IMR-90 (cell line): ENCODE measurements at regions not wholly inside any gene's neighbourhood (a gene's known extent, or its start where the extent isn't known, plus 50 kb on each side); places are given as distances from the start of the nearest gene placed in this dataset.

Experiments
- ATAC-seq: fragments of 200-7000 bp; cut with Tn5 transposase; 2 replicates; pipeline ENCODE4 v1.9.1; 2020; ENCODE audit warnings: low read depth, mild to moderate bottlenecking, moderate library complexity
- BruUV-seq: library from RNA; stranded (reverse); fragments of 400-500 nt; replicated peaks from 2 replicates; lab custom pipeline; 2021; lab: Mats Ljungman, UMichigan
- CTCF ChIA-PET: fragments of 300-600 bp; formaldehyde crosslinking; extraction: SDS; loops from one replicate; lab custom pipeline; 2021; ENCODE audit warnings: antibody characterized with exemption; lab: Yijun Ruan, JAX
- POLR2A ChIA-PET: fragments of 300-600 bp; sonication (Branson Sonifier 250); formaldehyde crosslinking; loops from one replicate; lab custom pipeline; 2022; ENCODE audit warnings: antibody characterized with exemption; ENCODE audit not compliant: unreplicated experiment; lab: Charles Lee
- DNase-seq: peaks from one replicate; pipeline ENCODE4 v3.0.0; 2013
- H2AFZ ChIP-seq: replicated peaks from 2 replicates; pipeline ENCODE3; 2013; ENCODE audit warnings: low read length, mild to moderate bottlenecking; ENCODE audit not compliant: poor library complexity
- H2AK5ac ChIP-seq: 2 replicates; pipeline ENCODE4 v1.6.1; 2013; ENCODE audit warnings: low read depth, low read length, inconsistent platforms
- H2AK9ac ChIP-seq: replicated peaks from 2 replicates; pipeline ENCODE3; 2013; ENCODE audit warnings: mild to moderate bottlenecking, low read depth, low read length, moderate library complexity; ENCODE audit not compliant: poor library complexity
- H2BK120ac ChIP-seq: 2 replicates; pipeline ENCODE4 v1.6.1; 2013; ENCODE audit warnings: low read depth, low read length, inconsistent platforms
- H2BK15ac ChIP-seq: 3 replicates; pipeline ENCODE4 v1.6.1; 2013; ENCODE audit warnings: low read depth, low read length, inconsistent platforms
- H2BK20ac ChIP-seq: 2 replicates; pipeline ENCODE4 v1.6.1; 2013; ENCODE audit warnings: low read depth, mild to moderate bottlenecking, inconsistent platforms, low read length, moderate library complexity
- H2BK5ac ChIP-seq: 2 replicates; pipeline ENCODE4 v1.6.1; 2013; ENCODE audit warnings: mild to moderate bottlenecking, low read depth, low read length, inconsistent platforms; ENCODE audit not compliant: poor library complexity, severe bottlenecking
- H3K14ac ChIP-seq: replicated peaks from 2 replicates; pipeline ENCODE4 v1.6.1; 2013; ENCODE audit warnings: low read depth, low read length, inconsistent platforms
- H3K18ac ChIP-seq: 2 replicates; pipeline ENCODE4 v1.6.1; 2013; ENCODE audit warnings: low read depth, low read length, control low read depth
- H3K23ac ChIP-seq: 2 replicates; pipeline ENCODE4 v1.6.1; 2013; ENCODE audit warnings: low read depth, low read length, inconsistent platforms
- H3K27ac ChIP-seq: 2 replicates; pipeline ENCODE4 v1.5.1; 2013; ENCODE audit warnings: mild to moderate bottlenecking, control low read depth, low read length; ENCODE audit not compliant: insufficient read depth
- H3K27me3 ChIP-seq: 2 replicates; pipeline ENCODE4 v1.6.1; 2013; ENCODE audit warnings: low read length; ENCODE audit not compliant: control insufficient read depth, insufficient read depth
- H3K36me3 ChIP-seq: 2 replicates; pipeline ENCODE4 v1.6.1; 2013; ENCODE audit warnings: low read length, mixed read lengths; ENCODE audit not compliant: control insufficient read depth, insufficient read depth
- H3K4ac ChIP-seq: 2 replicates; pipeline ENCODE4 v1.6.1; 2013; ENCODE audit warnings: low read depth, low read length, inconsistent platforms
- H3K4me1 ChIP-seq: 2 replicates; pipeline ENCODE4 v1.6.1; 2013; ENCODE audit warnings: low read length, mixed read lengths; ENCODE audit not compliant: control insufficient read depth, insufficient read depth
- H3K4me2 ChIP-seq: 2 replicates; pipeline ENCODE4 v1.6.1; 2013; ENCODE audit warnings: low read depth, mild to moderate bottlenecking, control low read depth, low read length, moderate library complexity
- H3K4me3 ChIP-seq: 2 replicates; pipeline ENCODE4 v1.5.1; 2013; ENCODE audit warnings: low read depth, mild to moderate bottlenecking, control low read depth, low read length, moderate library complexity; ENCODE audit not compliant: insufficient read depth
- H3K56ac ChIP-seq: 2 replicates; pipeline ENCODE4 v1.6.1; 2013; ENCODE audit warnings: low read length, inconsistent platforms; ENCODE audit not compliant: insufficient read depth; ENCODE audit errors: extremely low read depth
- H3K79me1 ChIP-seq, 2 experiments: 2 replicates each; pipeline ENCODE4 v1.6.1; 2013; ENCODE audit warnings: low read length in 2 of 2, inconsistent platforms in 1 of 2, low read depth in 1 of 2
- H3K9ac ChIP-seq: 2 replicates; pipeline ENCODE4 v1.6.1; 2013; ENCODE audit warnings: low read depth, low read length, control low read depth
- H3K9me1 ChIP-seq: 2 replicates; pipeline ENCODE4 v1.6.1; 2013; ENCODE audit warnings: low read length, inconsistent platforms; ENCODE audit not compliant: insufficient read depth
- H3K9me3 ChIP-seq: 2 replicates; pipeline ENCODE4 v1.6.1; 2013; ENCODE audit warnings: low read length; ENCODE audit not compliant: control insufficient read depth, insufficient read depth
- H4K20me1 ChIP-seq: 2 replicates; pipeline ENCODE4 v1.6.1; 2013; ENCODE audit warnings: low read length, inconsistent platforms; ENCODE audit not compliant: insufficient read depth
- H4K5ac ChIP-seq: 2 replicates; pipeline ENCODE4 v1.6.1; 2013; ENCODE audit warnings: mild to moderate bottlenecking, low read depth, low read length, control low read depth
- H4K8ac ChIP-seq, 2 experiments: 2 replicates each; pipeline ENCODE4 v1.6.1; 2013; ENCODE audit warnings: low read depth in 2 of 2, low read length in 2 of 2, control low read depth in 1 of 2, inconsistent platforms in 1 of 2
- H4K91ac ChIP-seq: 2 replicates; pipeline ENCODE4 v1.6.1; 2013; ENCODE audit warnings: low read depth, low read length, inconsistent platforms; ENCODE audit not compliant: insufficient read depth
- BHLHE40 ChIP-seq: fragments of 150-350 bp; IDR thresholded peaks from 2 replicates; pipeline ENCODE4 v1.6.1; 2016; ENCODE audit warnings: mild to moderate bottlenecking, low read depth, low read length
- CEBPB ChIP-seq: IDR thresholded peaks from 2 replicates; pipeline ENCODE4 v1.6.1; 2012; ENCODE audit warnings: low read depth, low read length, improper control_type of control experiment
- CHD1 ChIP-seq: IDR thresholded peaks from 2 replicates; pipeline ENCODE4 v1.6.1; 2012; ENCODE audit warnings: low read depth, low read length, improper control_type of control experiment
- ELK1 ChIP-seq: fragments of 150-350 bp; IDR thresholded peaks from 2 replicates; pipeline ENCODE4 v1.6.1; 2016; ENCODE audit warnings: low read depth, mild to moderate bottlenecking, low read length, moderate library complexity, borderline replicate concordance
- FOS ChIP-seq: fragments of 150-350 bp; IDR thresholded peaks from 2 replicates; pipeline ENCODE4 v1.6.1; 2016; ENCODE audit warnings: low read depth, low read length
- MAFK ChIP-seq: IDR thresholded peaks from 2 replicates; pipeline ENCODE4 v1.6.1; 2012; ENCODE audit warnings: low read depth, low read length, improper control_type of control experiment
- MAZ ChIP-seq: IDR thresholded peaks from 2 replicates; pipeline ENCODE4 v1.6.1; 2012; ENCODE audit warnings: low read depth, mild to moderate bottlenecking, low read length, improper control_type of control experiment, moderate library complexity, borderline replicate concordance
- MXI1 ChIP-seq: IDR thresholded peaks from 2 replicates; pipeline ENCODE4 v1.6.1; 2012; ENCODE audit warnings: low read depth, mild to moderate bottlenecking, low read length, moderate library complexity, borderline replicate concordance
- NFE2L2 ChIP-seq: fragments of 150-350 bp; IDR thresholded peaks from 2 replicates; pipeline ENCODE4 v1.6.1; 2016; ENCODE audit warnings: low read depth, mild to moderate bottlenecking, low read length
- POLR2A ChIP-seq: IDR thresholded peaks from 2 replicates; pipeline ENCODE4 v1.6.1; 2012; ENCODE audit warnings: mild to moderate bottlenecking, low read depth, low read length
- RAD21 ChIP-seq: IDR thresholded peaks from 2 replicates; pipeline ENCODE4 v1.6.1; 2012; ENCODE audit warnings: low read length, improper control_type of control experiment
- RCOR1 ChIP-seq: IDR thresholded peaks from 2 replicates; pipeline ENCODE4 v1.6.1; 2012; ENCODE audit warnings: mild to moderate bottlenecking, low read length, improper control_type of control experiment; ENCODE audit not compliant: insufficient replicate concordance
- RFX5 ChIP-seq: IDR thresholded peaks from 2 replicates; pipeline ENCODE4 v1.8.0; 2012; ENCODE audit warnings: low read depth, mild to moderate bottlenecking, low read length, moderate library complexity
- SMC3 ChIP-seq: fragments of 150-350 bp; IDR thresholded peaks from 2 replicates; pipeline ENCODE4 v1.6.1; 2016; ENCODE audit warnings: low read depth, mild to moderate bottlenecking, antibody characterized with exemption, low read length, moderate library complexity
- WGBS, 2 experiments: methylation state at CpG; one replicate each; pipeline versions ENCODE4 v1.1.5 to v1.1.7; 2013; ENCODE audit warnings: missing lambda C conversion rate in 2 of 2; ENCODE audit not compliant: insufficient read length in 1 of 2; ENCODE audit errors: extremely low coverage in 2 of 2; 5-methylcytosine and 5-hydroxymethylcytosine counted together
- dilution Hi-C: fragments of 300-500 bp; cut with HindIII; formaldehyde crosslinking; loops from one replicate; pipeline ENCODE4 v1.14.3; 2018; ENCODE audit warnings: low sequenced_read_pairs; ENCODE audit not compliant: unreplicated experiment
- in situ Hi-C: fragments of 300-500 bp; cut with MboI; formaldehyde crosslinking; loops from 3 replicates; pipeline ENCODE4 v1.14.3; 2019; ENCODE audit warnings: low sequenced_read_pairs, inconsistent platforms, mixed read lengths
- intact Hi-C: fragments of 100-400 bp; cut with micrococcal nuclease; formaldehyde crosslinking; loops from 2 replicates; pipeline ENCODE4 v1.10.0; 2022
- TF ChIP-seq, protein P1 (sequence below): conservative IDR thresholded peaks from 2 replicates; pipeline ENCODE4 v1.5.1; 2012; ENCODE audit warnings: mild to moderate bottlenecking, low read depth, low read length, improper control_type of control experiment
- TF ChIP-seq, protein P2 (sequence below): fragments of 150-350 bp; IDR thresholded peaks from 2 replicates; pipeline ENCODE4 v1.6.1; 2017; ENCODE audit warnings: mild to moderate bottlenecking, antibody characterized with exemption, low read length, low read depth

GRCh38 chr16:56134790-56135189 is 56.5 kb upstream of the GNAO1 start:
- dilution Hi-C loops = no loop called here
- H3K23ac ChIP-seq = no peak overlapping the region
- CTCF ChIA-PET = no interaction called here

More at GRCh38 chr16:56134790-56135189, 56.5 kb upstream of the GNAO1 start:
- Histone ChIP-seq H3K36me3 (no peaks in the 10 kb centered on the region), H4K91ac (no peak overlapping the region), H4K5ac (no peak overlapping the region), H4K20me1 (no peaks in the 10 kb centered on the region), H4K8ac (no peak overlapping the region), H3K9me3 (no peaks in the 10 kb centered on the region), H3K9ac (no peak overlapping the region), H2BK5ac (no peak overlapping the region), H3K4ac (no peak overlapping the region), H3K27ac (no peak overlapping the region), H2BK15ac (no peak overlapping the region), H2BK120ac (no peak overlapping the region), H3K79me1 (no peaks in the 10 kb centered on the region), H3K14ac (no peak overlapping the region), H3K27me3 (no peaks in the 10 kb centered on the region), H3K4me3 (no peak overlapping the region), H2BK20ac (no peak overlapping the region), H2AK5ac (no peak overlapping the region), H2AK9ac (no peak overlapping the region), H2AFZ (no peak overlapping the region), H3K56ac (no peak overlapping the region), H3K4me2 (no peak overlapping the region), H3K18ac (no peak overlapping the region), H3K9me1 (no peaks in the 10 kb centered on the region), H3K4me1 (no peaks in the 10 kb centered on the region)
- TF ChIP-seq POLR2A (no peak), MXI1 (no peak), CHD1 (no peak), SMC3 (no peak), MAZ (no peak), FOS (no peak), MAFK (no peak), RAD21 (no peak), NFE2L2 (no peak), ELK1 (no peak), CEBPB (no peak), RCOR1 (no peak), BHLHE40 (no peak), RFX5 (no peak)
- TF ChIP-seq, protein P1, sequence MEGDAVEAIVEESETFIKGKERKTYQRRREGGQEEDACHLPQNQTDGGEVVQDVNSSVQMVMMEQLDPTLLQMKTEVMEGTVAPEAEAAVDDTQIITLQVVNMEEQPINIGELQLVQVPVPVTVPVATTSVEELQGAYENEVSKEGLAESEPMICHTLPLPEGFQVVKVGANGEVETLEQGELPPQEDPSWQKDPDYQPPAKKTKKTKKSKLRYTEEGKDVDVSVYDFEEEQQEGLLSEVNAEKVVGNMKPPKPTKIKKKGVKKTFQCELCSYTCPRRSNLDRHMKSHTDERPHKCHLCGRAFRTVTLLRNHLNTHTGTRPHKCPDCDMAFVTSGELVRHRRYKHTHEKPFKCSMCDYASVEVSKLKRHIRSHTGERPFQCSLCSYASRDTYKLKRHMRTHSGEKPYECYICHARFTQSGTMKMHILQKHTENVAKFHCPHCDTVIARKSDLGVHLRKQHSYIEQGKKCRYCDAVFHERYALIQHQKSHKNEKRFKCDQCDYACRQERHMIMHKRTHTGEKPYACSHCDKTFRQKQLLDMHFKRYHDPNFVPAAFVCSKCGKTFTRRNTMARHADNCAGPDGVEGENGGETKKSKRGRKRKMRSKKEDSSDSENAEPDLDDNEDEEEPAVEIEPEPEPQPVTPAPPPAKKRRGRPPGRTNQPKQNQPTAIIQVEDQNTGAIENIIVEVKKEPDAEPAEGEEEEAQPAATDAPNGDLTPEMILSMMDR = no peak
- TF ChIP-seq, protein P2, sequence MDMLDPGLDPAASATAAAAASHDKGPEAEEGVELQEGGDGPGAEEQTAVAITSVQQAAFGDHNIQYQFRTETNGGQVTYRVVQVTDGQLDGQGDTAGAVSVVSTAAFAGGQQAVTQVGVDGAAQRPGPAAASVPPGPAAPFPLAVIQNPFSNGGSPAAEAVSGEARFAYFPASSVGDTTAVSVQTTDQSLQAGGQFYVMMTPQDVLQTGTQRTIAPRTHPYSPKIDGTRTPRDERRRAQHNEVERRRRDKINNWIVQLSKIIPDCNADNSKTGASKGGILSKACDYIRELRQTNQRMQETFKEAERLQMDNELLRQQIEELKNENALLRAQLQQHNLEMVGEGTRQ = no peak
- ATAC-seq (no peak), DNase-seq (no peak)
- in situ Hi-C loops (no loop called here), intact Hi-C loops (no loop called here)
- POLR2A ChIA-PET = interaction anchor here (0.6 kb wide), 1 partner anchor 17 kb away, joined by 3 read pairs; no protein-coding TSS in a partner anchor
- no CpG with 5 or more reads among the region's 1 CpG for WGBS, 2 experiments
- BruUV-seq = no TSS peak
